ENCODE measurements at regions not wholly inside any gene's neighbourhood (a gene's known extent, or its start where the extent isn't known, plus 50 kb on each side); places are given as distances from the start of the nearest gene placed in this dataset.

DNA sequence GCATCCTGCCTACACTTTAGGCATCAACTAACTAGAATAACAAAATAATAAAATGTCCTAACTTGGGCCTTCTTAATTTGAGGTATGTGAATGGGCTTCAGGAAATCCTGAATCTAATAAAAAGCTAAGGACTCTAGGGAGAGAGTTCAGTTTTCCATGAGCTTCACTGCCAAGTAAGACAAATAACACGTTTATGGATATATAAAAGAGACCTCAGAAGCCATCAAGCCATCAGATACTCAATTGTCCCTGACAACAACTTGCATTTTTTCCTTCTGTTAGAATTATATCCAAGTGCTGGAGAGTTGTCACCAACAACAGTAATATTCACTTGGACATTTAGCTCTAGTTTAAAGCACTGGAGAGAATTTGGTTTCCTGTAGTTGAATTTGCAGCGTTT lies 102.4 kb upstream of the IGSF10 start:
- no peak overlapping the region for H3K23ac ChIP-seq (ENCODE audit: insufficient read length)
- no peaks in the 10 kb centered on the region for H3K79me2 ChIP-seq (ENCODE audit: control insufficient read depth in 1 of 2, insufficient read depth in 2 of 2, low read length in 2 of 2)
- no peak overlapping the region for H2BK5ac ChIP-seq (ENCODE audit: low read depth, low read length)
- no peak overlapping the region for H2AFZ ChIP-seq (ENCODE audit: low read length)
- no peaks in the 10 kb centered on the region for H4K20me1 ChIP-seq (replicated peaks in 1 of 2; ENCODE audit: control insufficient read depth in 1 of 2, insufficient read depth in 2 of 2, low read length in 2 of 2)
- FAIRE-seq = no peak
- CTCF ChIA-PET (ENCODE audit: partially characterized antibody) = interaction anchor here (0.7 to 1.3 kb wide), 2 partner anchors 18 to 95 kb away, joined by 3 to 4 read pairs; no protein-coding TSS in a partner anchor
- no peak overlapping the region for H3K14ac ChIP-seq (ENCODE audit: insufficient read length)
- no peak overlapping the region for H2BK20ac ChIP-seq (ENCODE audit: low read length)
- no peak overlapping the region for H4K8ac ChIP-seq (ENCODE audit: extremely low read depth, insufficient read depth, low read length)
- DNase-seq (ENCODE audit: low read depth in 1 of 2, low spot score in 2 of 2) = no peak
- no peaks in the 10 kb centered on the region for H3K27me3 ChIP-seq (replicated peaks in 1 of 4; ENCODE audit: control insufficient read depth in 3 of 4, extremely low read depth in 1 of 4, insufficient read depth in 3 of 4, low read length in 3 of 4)
- H2BK15ac ChIP-seq (ENCODE audit: low read length) = no peak overlapping the region
- H4K5ac ChIP-seq (ENCODE audit: insufficient read length, low read depth, low read length) = no peak overlapping the region
- H2BK120ac ChIP-seq (replicated peaks; ENCODE audit: low read depth, low read length) = no peak overlapping the region
- no peak overlapping the region for H3K27ac ChIP-seq (ENCODE audit: low read depth, low read length)
- no peak overlapping the region for H4K91ac ChIP-seq (replicated peaks; ENCODE audit: insufficient read length, low read length)
- peaks cover 0 to 3% of the 10 kb centered on the region in 2 experiments; a peak in 1 of 4 replicates for H3K9me3 ChIP-seq (ENCODE audit: insufficient read depth in 2 of 2, low read depth in 1 of 2, low read length in 1 of 2)
- peaks cover 0 to 8% (median 3%) of the 10 kb centered on the region in 4 experiments; a peak in 3 of 7 replicates for H3K4me1 ChIP-seq (replicated peaks in 1 of 4; ENCODE audit: control insufficient read depth in 3 of 4, insufficient read depth in 4 of 4, low read length in 3 of 4)
- no peaks in the 10 kb centered on the region for H3K79me1 ChIP-seq (ENCODE audit: low read depth, low read length)
- H3K18ac ChIP-seq (ENCODE audit: extremely low read depth, low read length) = no peak overlapping the region
- POLR2A ChIA-PET (ENCODE audit: partially characterized antibody) = no interaction called here
- no peak overlapping the region for H3K9ac ChIP-seq (replicated peaks in 1 of 4; ENCODE audit: extremely low read depth in 1 of 4, low read depth in 3 of 4, low read length in 3 of 4)
- H3K23me2 ChIP-seq (ENCODE audit: low read depth, low read length) = no peaks in the 10 kb centered on the region
- H2AK5ac ChIP-seq (ENCODE audit: low read depth, low read length) = no peak overlapping the region
- no peaks in the 10 kb centered on the region for H3K36me3 ChIP-seq (ENCODE audit: control insufficient read depth in 2 of 4, insufficient read depth in 4 of 4, low read length in 3 of 4)
- whole genome bisulfite sequencing, 2 experiments (ENCODE audit: extremely low coverage in 1 of 2, insufficient coverage in 1 of 2, insufficient read length in 1 of 2, insufficient replicate concordance in 2 of 2, low coverage in 1 of 2, low lambda C conversion rate in 2 of 2, missing lambda C conversion rate in 1 of 2) = 72% methylated on average over 2 of the region's 2 CpGs; no CpG with 5 or more reads in 1 of the 2 experiments
- no peak overlapping the region for H3K4me2 ChIP-seq (ENCODE audit: insufficient read depth in 1 of 2, low read depth in 2 of 2, low read length in 2 of 2)
- H3K4ac ChIP-seq (replicated peaks; ENCODE audit: insufficient read length, low read depth, low read length) = no peak overlapping the region
- H3K4me3 ChIP-seq (ENCODE audit: extremely low read depth in 1 of 4, insufficient read depth in 2 of 4, low read depth in 3 of 4, low read length in 4 of 4) = no peak overlapping the region
- H3K56ac ChIP-seq (replicated peaks; ENCODE audit: insufficient read length, low read depth, low read length) = no peak overlapping the region
- no peak overlapping the region for H2BK12ac ChIP-seq (ENCODE audit: low read depth, low read length)
- no peak for TF ChIP-seq CTBP2 (IDR thresholded peaks at IDR 0.05; ENCODE audit: borderline replicate concordance, insufficient read depth, insufficient read length, low read length)
- TF ChIP-seq POU5F1 (IDR thresholded peaks at IDR 0.05; ENCODE audit: low read depth, low read length) = no peak
- no peak for TF ChIP-seq RNF2 (IDR thresholded peaks at IDR 0.05; ENCODE audit: borderline replicate concordance, low read depth, low read length, missing control alignments, poor library complexity, severe bottlenecking)
- no peak for TF ChIP-seq YY1 (IDR thresholded peaks at IDR 0.05; ENCODE audit: low read depth, low read length)
- no peak for TF ChIP-seq BACH1 (IDR thresholded peaks at IDR 0.05; ENCODE audit: low read length)
- TF ChIP-seq CHD2 (IDR thresholded peaks at IDR 0.05; ENCODE audit: low read length) = no peak
- no peak for TF ChIP-seq EP300 (IDR thresholded peaks at IDR 0.05; ENCODE audit: borderline replicate concordance in 1 of 2, low read depth in 2 of 2, low read length in 2 of 2)
- no peak for TF ChIP-seq HDAC6 (IDR thresholded peaks at IDR 0.05; ENCODE audit: low read depth, low read length)
- TF ChIP-seq JUND (IDR thresholded peaks at IDR 0.05; ENCODE audit: low read length) = no peak
- TF ChIP-seq KDM1A (IDR thresholded peaks at IDR 0.05; ENCODE audit: borderline replicate concordance, low read length) = no peak
- TF ChIP-seq, protein P1, sequence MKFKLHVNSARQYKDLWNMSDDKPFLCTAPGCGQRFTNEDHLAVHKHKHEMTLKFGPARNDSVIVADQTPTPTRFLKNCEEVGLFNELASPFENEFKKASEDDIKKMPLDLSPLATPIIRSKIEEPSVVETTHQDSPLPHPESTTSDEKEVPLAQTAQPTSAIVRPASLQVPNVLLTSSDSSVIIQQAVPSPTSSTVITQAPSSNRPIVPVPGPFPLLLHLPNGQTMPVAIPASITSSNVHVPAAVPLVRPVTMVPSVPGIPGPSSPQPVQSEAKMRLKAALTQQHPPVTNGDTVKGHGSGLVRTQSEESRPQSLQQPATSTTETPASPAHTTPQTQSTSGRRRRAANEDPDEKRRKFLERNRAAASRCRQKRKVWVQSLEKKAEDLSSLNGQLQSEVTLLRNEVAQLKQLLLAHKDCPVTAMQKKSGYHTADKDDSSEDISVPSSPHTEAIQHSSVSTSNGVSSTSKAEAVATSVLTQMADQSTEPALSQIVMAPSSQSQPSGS (IDR thresholded peaks at IDR 0.05; ENCODE audit: low read length) = no peak
